ENCODE measurements at regions not wholly inside any gene's neighbourhood (a gene's known extent, or its start where the extent isn't known, plus 50 kb on each side); places are given as distances from the start of the nearest gene placed in this dataset.

- no peak for TF ChIP-seq CTCF (IDR thresholded peaks at IDR 0.05; ENCODE audit: insufficient read depth, low read length)
- no peak for DNase-seq (ENCODE audit: low read depth)
- H3K4me3 ChIP-seq (ENCODE audit: low read depth, low read length): no peak overlapping the region
Observed at GRCh38 chr21:41671859-41672542, 94.9 kb downstream of the RIPK4 start.

DNA sequence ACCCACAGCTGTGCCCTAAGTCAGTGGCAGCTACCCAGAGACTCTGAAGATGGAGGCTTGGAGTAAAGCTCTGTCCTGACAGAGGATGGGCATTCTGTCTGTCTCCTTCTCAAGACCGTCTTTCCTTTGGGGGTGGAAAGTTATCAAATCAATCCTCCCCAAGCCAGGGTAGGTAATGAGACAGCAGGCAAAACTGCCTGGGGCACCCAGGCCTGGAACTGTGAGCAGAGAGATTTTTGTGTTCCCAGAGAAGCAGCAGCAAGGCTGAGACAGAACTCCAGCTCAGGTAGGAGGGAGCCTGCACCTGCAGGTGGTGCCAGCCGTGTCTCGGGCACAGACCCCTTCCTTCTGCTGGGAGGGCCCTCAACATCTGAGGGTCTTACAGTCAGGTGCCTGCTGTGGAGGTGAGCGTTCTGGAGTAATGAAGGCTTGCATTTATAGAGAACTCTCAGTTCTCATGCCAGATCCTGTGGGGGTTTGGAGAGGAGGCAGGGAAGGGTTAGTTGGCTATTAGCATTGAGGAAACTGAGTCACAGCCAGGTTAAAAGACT is 95.6 kb downstream of the RIPK4 start:
- no peak for DNase-seq (ENCODE audit: low read depth)
- no peak overlapping the region for H3K4me3 ChIP-seq (ENCODE audit: low read depth, low read length)
- no peak for TF ChIP-seq CTCF (IDR thresholded peaks at IDR 0.05; ENCODE audit: insufficient read depth, low read length)

DNA sequence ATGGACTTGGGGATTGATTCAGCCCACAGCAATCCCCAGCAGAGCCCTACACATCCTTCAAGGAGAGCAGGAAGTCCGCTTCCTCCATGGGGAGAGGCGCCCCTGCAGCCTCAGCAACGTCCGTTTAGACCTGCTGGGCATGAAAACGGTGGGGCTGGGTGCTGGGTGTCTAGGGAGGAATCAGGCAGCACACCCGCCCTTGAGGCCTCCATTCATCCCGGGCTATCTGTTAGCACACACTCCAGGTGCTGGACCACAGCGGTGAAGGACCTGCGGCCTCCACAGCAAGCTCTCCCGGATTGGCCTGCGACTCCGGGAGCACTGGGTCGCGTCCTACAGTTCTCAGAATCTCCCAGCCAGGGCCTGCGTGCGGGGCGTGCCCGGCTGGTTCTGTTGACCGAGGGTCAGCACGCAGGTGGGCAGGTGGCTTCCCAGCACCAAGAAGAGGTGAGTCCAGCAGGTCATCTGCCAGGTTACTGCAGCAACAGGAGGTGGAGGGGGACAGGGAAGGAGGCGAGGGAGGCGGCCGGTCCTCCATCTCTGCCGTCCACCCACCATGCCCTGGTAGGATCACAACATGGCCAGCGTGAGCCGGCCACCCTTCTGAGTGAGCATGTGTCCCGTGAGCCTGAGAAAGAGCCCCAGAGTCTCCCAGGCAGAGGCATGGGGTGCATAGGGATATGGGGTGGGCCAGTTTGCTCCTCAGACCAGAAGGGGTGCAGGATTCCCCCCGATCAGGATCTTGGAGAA is 96.6 kb downstream of the RIPK4 start:
- no peak for DNase-seq (ENCODE audit: low read depth)
- no peak for TF ChIP-seq CTCF (IDR thresholded peaks at IDR 0.05; ENCODE audit: insufficient read depth, low read length)
- H3K4me3 ChIP-seq (ENCODE audit: low read depth, low read length): no peak overlapping the region

- DNase-seq (ENCODE audit: low read depth): no peak
- H3K4me3 ChIP-seq (ENCODE audit: low read depth, low read length): no peak overlapping the region
- no peak for TF ChIP-seq CTCF (IDR thresholded peaks at IDR 0.05; ENCODE audit: insufficient read depth, low read length)
Observed at GRCh38 chr21:41669533-41669830, 97.4 kb downstream of the RIPK4 start.

DNA sequence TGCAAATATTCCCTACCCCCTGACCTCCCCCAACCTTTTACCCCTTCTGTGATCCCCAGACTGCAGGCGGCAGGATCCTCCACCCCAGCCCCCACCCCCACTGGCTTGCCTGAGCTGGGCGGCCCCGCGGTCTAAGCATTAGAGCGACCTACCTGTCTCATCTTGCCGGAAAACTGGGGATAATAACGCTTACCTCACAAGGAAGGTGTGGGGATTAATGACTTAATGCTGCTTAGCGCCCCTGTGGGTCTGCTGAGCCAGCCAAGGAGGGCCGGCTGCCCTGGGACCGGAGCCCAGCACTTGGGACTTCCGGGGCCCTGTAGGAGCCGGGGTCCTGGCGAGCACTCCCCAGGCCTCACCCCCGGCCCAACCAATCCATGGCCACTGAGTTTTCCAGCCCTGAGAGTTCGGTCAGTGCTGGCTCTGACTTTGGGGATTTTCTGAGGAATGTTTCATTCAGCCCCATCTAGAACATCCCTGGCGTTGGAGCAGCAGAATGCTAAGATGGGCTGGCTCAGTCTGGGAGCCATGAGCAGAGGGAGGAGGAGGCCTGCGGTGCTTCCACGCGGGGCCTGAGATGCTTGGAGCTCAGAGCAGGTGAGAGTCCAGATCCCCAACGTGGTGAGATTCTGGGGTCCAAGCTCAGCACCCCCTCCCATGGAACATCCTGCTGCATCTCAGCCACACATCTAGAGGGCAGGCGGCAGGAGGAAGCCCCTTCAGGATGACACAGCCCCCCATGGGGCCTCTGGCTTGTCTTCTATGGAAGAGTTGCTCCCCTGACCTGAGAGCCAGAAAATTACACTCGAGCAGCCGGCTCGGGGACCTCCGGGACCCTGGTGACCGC is 97.9 kb downstream of the RIPK4 start:
- no peak overlapping the region for H3K4me3 ChIP-seq (ENCODE audit: low read depth, low read length)
- no peak for DNase-seq (ENCODE audit: low read depth)
- TF ChIP-seq CTCF (IDR thresholded peaks at IDR 0.05; ENCODE audit: insufficient read depth, low read length): no peak

DNA sequence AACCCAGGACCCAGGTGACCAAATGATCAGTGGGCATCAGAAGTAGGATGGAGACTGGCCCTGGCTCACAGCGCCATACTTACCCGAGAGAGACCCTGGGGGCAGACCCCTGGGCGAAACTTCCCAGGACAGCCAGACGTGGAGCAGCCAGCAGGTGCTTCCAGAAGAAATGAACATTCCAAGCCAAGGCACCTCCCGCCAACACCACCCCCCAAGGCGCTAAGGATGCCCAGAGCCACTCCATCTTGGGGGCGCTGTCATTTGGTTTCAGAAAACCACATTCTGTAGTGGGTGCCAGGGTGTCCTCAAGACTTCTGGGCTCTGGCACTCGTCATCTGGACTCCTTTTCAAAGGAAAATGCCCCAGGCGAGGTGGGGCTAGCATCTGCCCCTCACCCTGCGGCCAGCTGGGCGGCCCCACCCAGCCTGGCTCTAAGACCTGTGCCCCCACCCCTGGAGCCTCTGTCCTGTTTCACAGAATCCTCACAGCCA is 98.8 kb downstream of the RIPK4 start:
- DNase-seq (ENCODE audit: low read depth): no peak
- no peak overlapping the region for H3K4me3 ChIP-seq (ENCODE audit: low read depth, low read length)
- no peak for TF ChIP-seq CTCF (IDR thresholded peaks at IDR 0.05; ENCODE audit: insufficient read depth, low read length)
